ENCODE measurements at regions not wholly inside any gene's neighbourhood (a gene's known extent, or its start where the extent isn't known, plus 50 kb on each side); places are given as distances from the start of the nearest gene placed in this dataset.

DNA sequence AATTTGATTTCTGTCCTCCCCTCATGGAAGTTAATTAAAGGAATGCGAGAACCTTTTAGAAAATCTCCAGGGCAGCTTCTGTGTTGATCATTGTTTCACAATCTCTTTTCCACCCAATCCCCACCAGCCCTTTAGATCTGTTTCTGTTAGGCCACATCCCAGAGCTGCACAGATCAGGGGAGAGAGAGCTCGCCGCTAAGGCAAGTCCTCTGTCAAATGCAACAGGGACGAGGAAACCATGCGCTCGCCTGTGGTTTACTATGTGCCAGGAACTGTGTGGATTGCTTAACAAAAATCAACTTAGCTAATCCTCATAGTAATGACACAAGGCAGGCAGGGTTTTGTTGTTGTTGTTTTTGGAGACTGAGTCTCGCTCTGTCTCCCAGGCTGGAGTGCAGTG is 115.4 kb downstream of the SALL1 start:
- DNase-seq (ENCODE audit: low read depth): no peak

GRCh38 chr16:51035110-51035498 is 116.0 kb downstream of the SALL1 start:
- no peak for DNase-seq (ENCODE audit: low read depth)

GRCh38 chr16:51034481-51035109 is 116.5 kb downstream of the SALL1 start:
- no peak for DNase-seq (ENCODE audit: low read depth)

DNA sequence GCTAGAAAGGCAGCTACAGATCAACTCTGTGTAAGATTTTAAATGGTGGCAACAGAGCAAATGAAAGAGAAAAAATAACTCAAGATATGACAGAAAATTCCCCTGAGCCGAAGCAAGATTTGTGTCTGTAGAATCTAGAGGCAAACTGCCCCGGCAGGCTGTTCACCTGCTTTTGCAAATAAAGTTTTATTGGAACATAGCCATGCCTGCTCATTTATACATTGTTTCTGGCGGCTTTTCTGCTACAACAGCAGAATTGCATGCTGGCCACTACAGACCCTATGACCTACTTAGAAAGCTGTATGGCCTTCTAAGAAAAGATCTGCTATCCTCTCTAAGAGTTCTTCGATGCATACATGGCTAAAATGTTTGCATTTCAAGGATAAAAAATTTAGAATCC is 119.5 kb downstream of the SALL1 start:
- DNase-seq (ENCODE audit: low read depth): no peak

DNA sequence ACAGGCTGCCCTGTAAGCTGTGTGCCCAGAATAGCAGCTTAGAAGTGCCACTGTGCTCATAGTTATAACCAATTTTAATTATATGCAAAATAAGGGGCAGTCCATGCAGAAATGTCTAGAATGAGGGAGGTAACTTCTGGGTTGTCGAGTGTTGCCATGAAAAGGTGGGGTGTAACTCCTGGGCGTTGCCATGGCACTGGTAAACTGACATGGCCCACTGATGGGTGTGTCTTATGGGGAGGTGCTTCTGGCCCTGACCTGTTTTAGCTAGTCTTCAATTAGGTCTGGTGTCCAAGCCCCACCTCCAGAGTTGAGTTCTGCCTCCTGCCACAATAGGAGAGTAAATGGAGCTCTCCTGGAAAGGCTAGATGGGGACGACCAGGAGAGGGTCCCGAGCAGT is 120.6 kb downstream of the SALL1 start:
- no peak for DNase-seq (ENCODE audit: low read depth)

DNA sequence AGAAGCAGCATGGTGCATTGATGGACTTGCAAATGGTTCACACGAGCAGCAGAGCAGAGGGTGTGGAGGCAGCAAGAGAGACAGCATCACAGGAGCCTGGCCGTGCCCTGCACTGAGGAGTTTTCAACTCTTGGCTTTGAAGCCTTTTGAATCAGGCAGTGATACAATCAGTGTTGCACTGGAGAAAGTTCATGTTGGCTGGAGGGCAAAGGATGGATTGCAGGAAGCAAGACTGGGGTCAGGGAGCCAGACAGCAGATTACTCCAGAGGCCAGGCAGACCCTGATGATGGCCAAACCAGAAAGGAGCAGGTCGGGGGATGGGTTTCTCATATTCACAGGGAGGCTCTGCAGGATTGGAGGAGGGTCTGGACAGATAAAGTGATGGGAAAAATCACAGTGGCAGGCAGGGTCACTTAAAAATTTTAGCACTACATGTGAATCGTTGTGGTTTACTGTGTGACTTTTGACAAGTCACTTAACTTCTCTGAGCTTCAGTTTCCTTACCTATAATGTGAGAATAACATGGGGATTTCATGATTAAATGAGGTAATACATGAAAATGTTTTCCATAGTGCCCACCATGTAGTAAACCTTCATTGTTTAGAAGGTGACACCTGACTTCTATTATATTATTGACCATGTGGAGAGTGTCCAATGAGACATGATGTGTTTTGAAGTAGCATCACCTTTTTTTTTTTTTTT is 125.3 kb downstream of the SALL1 start:
- no peak for DNase-seq (ENCODE audit: low read depth)

DNA sequence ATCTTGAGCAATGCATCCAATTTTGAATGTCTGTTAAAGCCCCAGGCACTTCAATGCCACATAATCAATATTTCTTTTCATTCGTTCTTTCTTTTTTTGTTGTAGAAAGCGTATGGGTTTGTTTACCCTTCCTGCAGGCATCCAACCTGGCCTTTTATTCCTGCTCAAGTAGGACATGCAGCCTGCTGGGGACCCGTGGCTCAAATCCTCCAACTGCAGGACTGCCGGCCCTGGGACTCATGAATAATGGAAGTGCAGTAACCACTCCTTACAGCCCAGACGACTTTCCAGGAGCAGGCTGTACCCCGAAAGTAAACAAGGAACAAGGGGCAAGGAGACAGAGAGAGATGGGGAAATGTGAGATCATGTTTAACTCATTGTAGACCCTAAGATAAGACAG is 126.4 kb downstream of the SALL1 start:
- DNase-seq (ENCODE audit: low read depth): no peak

GRCh38 chr16:51022955-51023354 is 128.1 kb downstream of the SALL1 start:
- DNase-seq (ENCODE audit: low read depth): no peak

GRCh38 chr16:51019617-51020016 is 131.5 kb downstream of the SALL1 start:
- no peak for DNase-seq (ENCODE audit: low read depth)

- no peak for DNase-seq (ENCODE audit: low read depth)
Observed at GRCh38 chr16:51017969-51018368, 133.1 kb downstream of the SALL1 start.

DNA sequence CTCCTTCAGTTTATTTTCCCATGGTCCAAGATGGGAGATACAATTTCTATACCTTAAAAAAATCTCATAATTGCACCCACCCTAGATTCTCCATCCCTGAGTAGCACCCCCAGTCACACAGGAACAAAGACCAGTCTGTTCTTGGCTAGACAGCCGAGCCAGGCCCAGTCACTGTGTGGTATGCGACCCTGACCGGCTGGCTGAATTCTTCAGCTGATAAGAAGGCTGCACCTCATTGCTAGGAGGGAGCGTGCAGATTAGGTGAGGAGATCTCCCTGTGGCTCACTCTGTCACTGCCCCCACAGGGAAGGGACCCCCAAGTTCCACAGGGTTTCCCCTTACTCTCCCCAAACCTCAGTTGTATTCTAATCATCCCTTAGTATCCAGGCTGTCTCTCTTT is 138.7 kb downstream of the SALL1 start:
- DNase-seq (ENCODE audit: low read depth): no peak

GRCh38 chr16:51010817-51011216 is 140.3 kb downstream of the SALL1 start:
- no peak for DNase-seq (ENCODE audit: low read depth)

GRCh38 chr16:51009813-51010212 is 141.3 kb downstream of the SALL1 start:
- no peak for DNase-seq (ENCODE audit: low read depth)

DNA sequence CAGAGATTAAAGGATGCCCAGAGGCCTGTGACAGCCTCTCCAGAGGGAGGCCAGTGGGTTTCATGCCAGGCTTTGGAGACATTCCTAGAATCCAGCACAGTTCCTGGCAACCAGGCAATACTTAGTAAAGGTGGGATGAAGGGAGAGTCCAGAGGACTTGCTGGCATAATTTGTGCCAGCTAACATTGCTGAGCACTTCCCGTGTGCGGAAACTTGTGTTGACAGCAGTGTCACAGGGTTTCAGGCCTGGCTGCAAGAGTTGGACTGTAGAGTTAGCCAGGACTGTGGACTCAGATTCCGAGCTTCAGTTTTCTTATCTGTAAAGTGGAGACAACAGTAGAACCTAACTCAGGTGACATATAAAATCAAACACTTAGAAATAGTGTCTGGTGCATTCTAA is 141.7 kb downstream of the SALL1 start:
- no peak for DNase-seq (ENCODE audit: low read depth)

- DNase-seq (ENCODE audit: low read depth): no peak
Observed at GRCh38 chr16:51008607-51009006, 142.5 kb downstream of the SALL1 start.

DNA sequence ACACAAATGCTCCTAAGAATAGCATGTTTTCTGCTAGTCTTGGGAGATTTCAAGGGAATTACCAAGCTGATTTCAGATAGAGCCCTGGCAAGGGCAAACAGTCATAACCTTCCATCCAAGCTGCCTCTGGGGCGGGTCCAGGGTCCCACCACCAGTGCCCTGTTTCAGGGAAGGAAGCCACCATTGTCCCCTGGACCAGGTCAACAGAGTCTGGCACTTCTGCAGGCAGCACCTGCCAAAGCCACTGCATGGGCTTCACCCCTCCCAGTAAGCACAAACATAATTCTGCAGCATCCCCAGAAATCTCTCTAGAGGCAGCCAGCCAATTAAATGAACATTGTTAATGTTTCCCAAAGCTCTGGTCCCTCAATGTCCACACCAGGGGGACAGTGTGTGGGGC is 143.0 kb downstream of the SALL1 start:
- no peak for DNase-seq (ENCODE audit: low read depth)

DNA sequence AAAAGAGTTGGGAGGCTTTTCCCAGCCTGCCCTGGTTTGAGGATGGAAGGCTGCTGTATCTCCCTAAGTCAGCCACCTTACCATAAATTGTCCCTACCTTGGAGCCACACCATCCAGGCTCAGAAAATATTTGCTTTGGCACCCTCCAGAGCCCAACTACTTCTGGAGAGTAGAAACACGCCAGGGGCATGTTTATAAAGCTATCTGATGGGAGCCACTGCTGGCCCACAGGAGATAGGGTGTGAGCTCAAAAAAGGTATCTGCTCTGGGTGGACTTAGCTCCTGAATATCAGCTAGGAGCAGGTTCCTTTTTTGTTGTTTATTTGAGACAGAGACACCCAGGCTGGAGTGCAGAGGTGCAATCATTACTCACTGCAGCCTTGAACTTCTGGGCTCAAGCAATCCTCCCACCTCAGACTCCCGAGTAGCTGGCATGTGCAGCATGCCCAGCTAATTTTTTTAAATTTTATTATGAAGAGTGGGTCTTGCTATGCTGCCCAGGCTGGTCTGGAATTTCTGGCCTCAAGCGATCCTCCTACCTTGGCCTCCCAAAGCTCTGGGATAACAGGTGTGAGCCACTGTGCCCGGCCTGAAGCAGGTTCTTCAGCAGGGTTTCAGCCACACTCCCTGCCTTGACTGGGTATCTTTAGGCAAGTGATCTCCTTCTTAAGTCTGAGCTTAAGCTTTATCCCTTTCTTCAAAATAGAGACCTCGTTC is 147.1 kb downstream of the SALL1 start:
- no peak for DNase-seq (ENCODE audit: low read depth)

- DNase-seq (ENCODE audit: low read depth): no peak
Observed at GRCh38 chr16:51002881-51003490, 148.1 kb downstream of the SALL1 start.

- no peak for DNase-seq (ENCODE audit: low read depth)
Observed at GRCh38 chr16:50999181-50999580, 151.9 kb downstream of the SALL1 start.

DNA sequence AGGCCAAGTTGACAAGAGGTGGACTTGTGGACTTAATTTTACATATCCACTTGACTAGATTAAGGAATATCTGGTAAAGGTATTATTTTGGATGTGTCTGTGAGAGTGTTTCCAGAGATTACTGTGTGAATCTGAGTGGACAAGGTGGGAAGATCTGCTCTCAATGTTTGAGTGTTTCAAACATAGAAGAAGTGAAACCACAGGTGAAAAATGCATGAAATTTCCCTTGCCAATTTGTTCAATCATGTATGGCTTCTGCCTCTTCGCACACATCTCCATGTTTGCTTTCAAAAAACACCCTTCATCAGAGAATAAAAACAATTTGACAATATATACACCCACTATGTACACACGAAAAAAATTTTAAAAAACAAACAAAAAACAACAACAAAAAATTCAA is 152.7 kb downstream of the SALL1 start:
- no peak for DNase-seq (ENCODE audit: low read depth)

DNA sequence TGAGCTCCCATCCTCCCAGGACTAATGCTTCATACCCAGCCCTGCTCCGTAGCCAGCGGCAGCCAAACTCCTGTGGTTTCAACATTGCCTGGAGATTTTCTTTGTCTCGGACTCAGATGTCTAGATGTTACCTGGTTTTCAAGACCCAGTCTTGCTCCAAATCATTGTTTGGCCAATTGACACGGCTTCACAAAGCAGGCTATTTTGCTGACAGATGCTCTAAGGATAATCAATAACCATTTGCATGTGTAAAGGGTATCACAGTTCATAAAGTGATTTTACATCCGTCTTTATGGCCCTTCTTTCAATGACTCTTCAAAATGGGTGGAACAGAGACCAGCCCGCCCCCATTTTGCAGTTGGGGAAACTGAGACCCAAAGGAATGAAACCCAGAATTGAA is 153.4 kb downstream of the SALL1 start:
- no peak for DNase-seq (ENCODE audit: low read depth)

DNA sequence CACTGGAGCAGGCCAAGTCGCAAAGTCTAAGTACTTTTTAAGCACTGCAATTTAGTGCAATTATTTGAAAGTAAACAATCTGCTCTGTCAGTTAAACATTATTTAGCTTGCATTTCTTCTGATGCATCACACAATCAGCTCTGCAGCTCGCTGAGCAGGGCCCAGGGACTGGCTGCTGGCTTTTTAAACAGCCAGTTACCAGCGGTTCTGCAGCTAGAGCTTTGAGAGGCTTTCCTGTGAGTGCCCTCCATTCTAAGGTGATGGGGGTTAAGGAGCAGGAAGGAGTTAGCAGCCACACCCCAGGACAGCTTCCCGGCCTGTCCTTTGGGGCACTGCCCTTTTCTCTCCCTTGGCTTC is 154.3 kb downstream of the SALL1 start:
- DNase-seq (ENCODE audit: low read depth): no peak
